GM12864 (cell line): ENCODE measurements at regions not wholly inside any gene's neighbourhood (a gene's known extent, or its start where the extent isn't known, plus 50 kb on each side); places are given as distances from the start of the nearest gene placed in this dataset.

ENCODE experiments used
- DNase-seq: peaks from one replicate; pipeline ENCODE4 v3.0.0-alpha.2; 2011; ENCODE audit warnings: low read depth
- H3K4me3 ChIP-seq: 2 replicates; pipeline ENCODE4 v1.5.1; 2011; ENCODE audit warnings: mild to moderate bottlenecking, low read depth, low read length, control low read depth
- TF ChIP-seq, protein P1 (sequence below): IDR thresholded peaks from 2 replicates; pipeline ENCODE4 v1.5.1; 2011; ENCODE audit warnings: low read depth, mild to moderate bottlenecking, moderate library complexity, low read length, control low read depth, inconsistent platforms; ENCODE audit errors: missing control alignments

DNA sequence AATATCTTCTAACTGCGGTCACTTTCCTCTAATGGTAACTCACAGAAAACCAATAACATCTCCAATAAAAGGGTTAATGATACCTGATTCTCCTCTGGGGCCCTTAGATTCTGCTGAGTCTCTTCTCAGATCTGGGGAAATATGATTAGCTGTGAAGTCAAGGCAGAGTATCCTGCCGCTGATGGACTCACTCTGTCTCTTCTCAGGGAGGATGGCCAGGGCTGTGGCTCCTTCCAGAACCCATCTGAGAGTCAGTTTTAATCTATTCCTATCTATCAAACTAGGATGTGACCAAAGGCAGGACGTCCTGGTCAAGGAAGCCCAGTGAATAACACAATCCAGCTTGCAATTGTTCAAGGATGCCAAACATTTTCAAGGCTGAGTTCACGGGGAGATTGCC lies 109.8 kb downstream of the SLC10A2 start:
- no peak for DNase-seq
- no peak overlapping the region for H3K4me3 ChIP-seq
- TF ChIP-seq, protein P1, sequence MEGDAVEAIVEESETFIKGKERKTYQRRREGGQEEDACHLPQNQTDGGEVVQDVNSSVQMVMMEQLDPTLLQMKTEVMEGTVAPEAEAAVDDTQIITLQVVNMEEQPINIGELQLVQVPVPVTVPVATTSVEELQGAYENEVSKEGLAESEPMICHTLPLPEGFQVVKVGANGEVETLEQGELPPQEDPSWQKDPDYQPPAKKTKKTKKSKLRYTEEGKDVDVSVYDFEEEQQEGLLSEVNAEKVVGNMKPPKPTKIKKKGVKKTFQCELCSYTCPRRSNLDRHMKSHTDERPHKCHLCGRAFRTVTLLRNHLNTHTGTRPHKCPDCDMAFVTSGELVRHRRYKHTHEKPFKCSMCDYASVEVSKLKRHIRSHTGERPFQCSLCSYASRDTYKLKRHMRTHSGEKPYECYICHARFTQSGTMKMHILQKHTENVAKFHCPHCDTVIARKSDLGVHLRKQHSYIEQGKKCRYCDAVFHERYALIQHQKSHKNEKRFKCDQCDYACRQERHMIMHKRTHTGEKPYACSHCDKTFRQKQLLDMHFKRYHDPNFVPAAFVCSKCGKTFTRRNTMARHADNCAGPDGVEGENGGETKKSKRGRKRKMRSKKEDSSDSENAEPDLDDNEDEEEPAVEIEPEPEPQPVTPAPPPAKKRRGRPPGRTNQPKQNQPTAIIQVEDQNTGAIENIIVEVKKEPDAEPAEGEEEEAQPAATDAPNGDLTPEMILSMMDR = no peak

DNA sequence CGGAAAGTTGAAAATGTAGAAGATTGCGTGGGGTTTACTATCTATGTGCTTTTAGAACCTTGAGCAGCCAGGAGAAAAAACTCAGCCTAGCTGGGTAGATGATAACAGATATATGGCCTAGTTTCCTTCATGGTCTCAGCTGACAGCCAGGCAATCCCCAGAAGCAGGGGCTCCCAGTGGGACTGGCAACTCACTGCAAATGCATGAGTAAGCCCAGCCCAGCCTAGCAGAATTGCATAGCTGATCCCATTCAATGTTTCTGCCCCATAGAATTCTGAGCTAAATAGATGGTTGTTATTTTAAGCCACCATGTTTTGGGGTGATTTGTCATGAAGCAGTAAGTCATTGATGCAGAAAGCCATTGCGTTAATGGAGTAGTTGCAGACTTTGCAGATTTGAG lies 108.5 kb downstream of the ERCC5 start:
- H3K4me3 ChIP-seq = no peak overlapping the region
- TF ChIP-seq, protein P1 = no peak
- no peak for DNase-seq

DNA sequence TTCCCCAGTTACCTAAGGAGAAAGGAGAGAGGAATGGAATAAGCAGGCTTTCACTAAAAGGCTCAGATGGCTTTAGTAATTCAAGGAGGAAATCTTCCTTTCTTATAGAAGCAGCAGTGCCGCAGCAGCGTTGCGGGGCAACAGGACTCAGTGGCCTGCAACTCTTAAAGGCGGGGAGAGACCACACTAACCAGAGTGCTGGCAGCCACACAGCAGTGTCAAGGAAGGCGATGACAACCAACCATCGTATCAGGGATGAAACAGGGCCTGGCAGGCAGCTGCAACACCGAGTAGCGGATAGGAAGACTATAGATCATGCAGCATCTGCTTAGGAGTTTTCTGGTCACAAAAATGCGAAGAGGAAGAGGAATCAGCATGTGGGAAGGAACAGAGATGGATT lies 106.0 kb downstream of the ERCC5 start:
- no peak for DNase-seq
- TF ChIP-seq, protein P1 = no peak
- no peak overlapping the region for H3K4me3 ChIP-seq

DNA sequence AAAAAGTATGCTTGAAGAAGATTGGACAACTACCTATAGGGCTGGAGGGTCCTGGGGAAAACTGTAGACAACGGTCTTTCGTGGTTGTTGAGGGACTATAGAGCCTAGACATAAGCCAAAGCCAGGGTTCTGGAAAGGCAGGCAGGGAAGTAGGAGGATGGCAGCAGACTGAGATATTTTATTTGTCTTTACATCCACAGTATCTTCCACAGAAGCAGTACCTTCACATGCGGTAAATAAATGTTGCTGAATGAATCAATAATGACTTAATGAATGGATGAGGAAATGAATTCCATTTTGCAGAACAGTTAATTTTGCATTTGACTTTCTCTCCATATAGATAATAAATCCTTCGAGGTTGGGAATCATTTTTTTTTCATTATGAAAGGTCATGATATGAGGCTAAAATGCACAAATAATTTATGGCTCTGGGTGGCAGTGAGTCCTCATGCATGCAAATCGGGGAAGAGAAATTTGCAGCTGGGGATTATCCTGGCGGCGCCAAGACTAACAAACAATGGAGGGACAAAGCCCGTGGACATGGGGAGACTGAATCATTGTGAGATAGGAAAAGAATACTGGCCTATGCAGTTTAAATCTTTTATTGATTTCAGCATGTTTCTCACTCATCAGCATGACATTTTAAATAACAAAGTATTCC lies 102.0 kb downstream of the ERCC5 start:
- no peak overlapping the region for H3K4me3 ChIP-seq
- TF ChIP-seq, protein P1 = no peak
- no peak for DNase-seq

DNA sequence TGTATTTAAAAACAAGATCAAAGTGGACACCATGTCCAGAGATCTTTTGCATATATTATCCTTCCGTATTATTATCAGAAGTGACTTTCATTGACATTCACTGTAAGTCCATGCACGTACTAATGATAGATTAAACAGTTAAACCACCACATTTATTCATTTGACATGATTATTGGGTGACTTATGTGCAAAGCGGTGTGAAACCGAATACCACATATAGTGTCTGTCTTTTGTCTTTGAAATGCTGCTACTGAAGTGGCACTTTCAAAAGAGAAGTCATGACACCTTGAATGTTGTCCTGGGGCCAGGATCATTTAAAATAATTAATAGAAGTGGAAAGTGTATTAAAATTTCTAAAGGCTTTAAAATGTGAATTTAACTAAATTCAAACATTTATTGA lies 100.1 kb downstream of the ERCC5 start:
- TF ChIP-seq, protein P1 = no peak
- no peak overlapping the region for H3K4me3 ChIP-seq
- no peak for DNase-seq

DNA sequence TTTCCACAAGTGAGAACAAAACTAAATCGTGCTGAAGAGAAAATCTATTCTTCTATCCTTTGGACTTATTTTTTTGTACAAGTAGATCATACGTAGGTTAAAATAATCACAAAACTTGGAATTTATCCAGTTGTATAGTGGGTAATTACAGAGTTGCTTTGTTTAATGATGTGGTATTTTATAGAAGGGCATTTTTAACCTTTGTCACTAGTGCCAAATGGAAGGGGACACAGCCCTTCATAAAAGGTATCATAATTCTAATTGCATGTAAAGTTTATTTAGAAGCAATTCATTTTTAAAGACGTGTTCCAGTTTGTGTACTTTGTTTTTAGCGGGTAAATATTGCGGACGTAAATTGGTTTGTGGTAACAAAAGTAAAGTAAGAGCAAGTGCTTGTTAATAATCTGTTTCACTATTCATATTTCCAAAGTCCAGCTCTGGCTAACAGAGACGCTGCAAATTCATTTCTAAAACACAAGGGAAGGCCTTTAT lies 99.5 kb downstream of the ERCC5 start:
- no peak overlapping the region for H3K4me3 ChIP-seq
- no peak for DNase-seq
- TF ChIP-seq, protein P1 = no peak

DNA sequence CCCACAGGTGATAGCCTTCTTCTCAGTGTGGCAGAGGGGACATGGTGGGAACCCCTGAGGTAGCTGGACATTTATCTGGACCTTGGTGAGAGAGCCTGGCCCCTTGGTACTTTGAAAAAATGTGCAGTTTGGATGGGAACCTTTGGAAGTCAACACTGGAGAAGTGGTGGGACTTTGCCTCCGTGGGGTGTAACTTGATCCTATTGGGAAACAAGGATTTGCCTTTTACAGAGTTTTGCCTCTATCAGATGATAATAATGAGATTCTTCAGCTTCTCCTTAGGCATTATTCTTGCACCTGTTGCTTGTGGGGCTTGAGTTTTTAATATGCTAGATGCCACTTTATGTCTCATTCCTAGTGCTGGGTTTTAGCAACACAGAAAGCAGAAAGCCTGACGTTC lies 99.0 kb downstream of the ERCC5 start:
- no peak overlapping the region for H3K4me3 ChIP-seq
- DNase-seq = no peak
- TF ChIP-seq, protein P1 = no peak
